HepG2 (cell line): ENCODE measurements at regions not wholly inside any gene's neighbourhood (a gene's known extent, or its start where the extent isn't known, plus 50 kb on each side); places are given as distances from the start of the nearest gene placed in this dataset.
A peak's percentile ranks its signal among the peaks of the same experiment; 100 is the strongest.

ENCODE experiments used
- CEBPG ChIP-seq: IDR thresholded peaks from 2 replicates; pipeline ENCODE4 v1.6.1; 2016
- MBNL3 ChIP-seq: fragments of 250-450 bp; sonication (Bioruptor Pico); conservative IDR thresholded peaks from 2 replicates; pipeline ENCODE4 v1.8.0; 2022; ENCODE audit warnings: mild to moderate bottlenecking, inconsistent platforms
- MEIS1 ChIP-seq: sonication (generic); formaldehyde crosslinking; IDR thresholded peaks from 2 replicates; pipeline ENCODE4 v1.9.0; 2021; ENCODE audit warnings: mild to moderate bottlenecking, missing genetic modification reagents, moderate library complexity, borderline replicate concordance
- SPEN ChIP-seq: sonication (generic); formaldehyde crosslinking; IDR thresholded peaks from 2 replicates; pipeline ENCODE4 v1.5.1; 2020; ENCODE audit warnings: low read depth, mild to moderate bottlenecking, missing genetic modification reagents
- ZNF10 ChIP-seq: sonication (generic); formaldehyde crosslinking; IDR thresholded peaks from 2 replicates; pipeline ENCODE4 v1.4.0; 2020; ENCODE audit warnings: mild to moderate bottlenecking, low read depth, missing genetic modification reagents, borderline replicate concordance
- ZNF550 ChIP-seq: sonication (generic); formaldehyde crosslinking; IDR thresholded peaks from 2 replicates; pipeline ENCODE4 v1.4.0; 2020; ENCODE audit warnings: mild to moderate bottlenecking, missing genetic modification reagents, borderline replicate concordance
- ZNF616 ChIP-seq: sonication (generic); formaldehyde crosslinking; IDR thresholded peaks from 2 replicates; pipeline ENCODE4 v1.5.0; 2020; ENCODE audit warnings: low read depth, mild to moderate bottlenecking, missing genetic modification reagents
- TF ChIP-seq, protein P1 (sequence below): IDR thresholded peaks from 2 replicates; pipeline ENCODE4 v1.6.1; 2012; ENCODE audit warnings: low read depth, low read length, improper control_type of control experiment
- TF ChIP-seq, protein P2 (sequence below): sonication (generic); formaldehyde crosslinking; IDR thresholded peaks from 2 replicates; pipeline ENCODE4 v1.4.0; 2020; ENCODE audit warnings: mild to moderate bottlenecking, missing genetic modification reagents, borderline replicate concordance
- TF ChIP-seq, protein P3 (sequence below): sonication (generic); formaldehyde crosslinking; IDR thresholded peaks from 2 replicates; pipeline ENCODE4 v1.8.0; 2022; ENCODE audit warnings: mild to moderate bottlenecking, missing genetic modification reagents, moderate library complexity
- TF ChIP-seq, protein P4 (sequence below): sonication (generic); formaldehyde crosslinking; IDR thresholded peaks from 2 replicates; pipeline ENCODE4 v1.4.0; 2020; ENCODE audit warnings: mild to moderate bottlenecking, missing genetic modification reagents

DNA sequence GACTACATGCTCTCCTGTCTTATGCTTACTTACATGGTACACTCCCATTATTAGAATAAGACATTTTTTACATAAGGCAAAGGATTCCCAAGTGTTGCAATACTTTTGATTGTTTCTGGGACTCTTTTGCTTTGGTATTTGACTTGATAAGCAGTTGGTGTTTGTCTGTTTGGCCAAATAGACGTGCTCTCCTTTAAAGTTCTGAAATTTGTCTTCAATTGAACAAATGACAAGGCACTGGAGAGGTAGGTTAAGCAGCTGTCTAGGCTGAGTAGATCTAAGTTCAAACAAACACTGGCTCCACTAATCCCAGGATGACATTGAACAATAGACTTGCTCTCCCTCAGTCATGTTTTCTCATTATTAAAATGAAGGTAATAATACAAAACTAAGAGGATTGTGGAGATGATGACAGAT, 430.5 kb downstream of the STK39 start (continued):
- TF ChIP-seq, protein P1, sequence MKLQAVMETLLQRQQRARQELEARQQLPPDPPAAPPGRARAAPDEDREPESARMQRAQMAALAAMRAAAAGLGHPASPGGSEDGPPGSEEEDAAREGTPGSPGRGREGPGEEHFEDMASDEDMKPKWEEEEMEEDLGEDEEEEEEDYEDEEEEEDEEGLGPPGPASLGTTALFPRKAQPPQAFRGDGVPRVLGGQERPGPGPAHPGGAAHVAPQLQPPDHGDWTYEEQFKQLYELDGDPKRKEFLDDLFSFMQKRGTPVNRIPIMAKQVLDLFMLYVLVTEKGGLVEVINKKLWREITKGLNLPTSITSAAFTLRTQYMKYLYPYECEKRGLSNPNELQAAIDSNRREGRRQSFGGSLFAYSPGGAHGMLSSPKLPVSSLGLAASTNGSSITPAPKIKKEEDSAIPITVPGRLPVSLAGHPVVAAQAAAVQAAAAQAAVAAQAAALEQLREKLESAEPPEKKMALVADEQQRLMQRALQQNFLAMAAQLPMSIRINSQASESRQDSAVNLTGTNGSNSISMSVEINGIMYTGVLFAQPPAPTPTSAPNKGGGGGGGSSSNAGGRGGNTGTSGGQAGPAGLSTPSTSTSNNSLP = no peak
- TF ChIP-seq SPEN (CRISPR knock-in tag) (no peak), ZNF550 (CRISPR knock-in tag) (no peak), ZNF616 (no peak), MEIS1 (peak; percentile 65; the same call in 1 of the 2 replicates), CEBPG (peak; percentile 93), MBNL3 (CRISPR knock-in tag) (no peak), ZNF10 (no peak)
- TF ChIP-seq, protein P2, sequence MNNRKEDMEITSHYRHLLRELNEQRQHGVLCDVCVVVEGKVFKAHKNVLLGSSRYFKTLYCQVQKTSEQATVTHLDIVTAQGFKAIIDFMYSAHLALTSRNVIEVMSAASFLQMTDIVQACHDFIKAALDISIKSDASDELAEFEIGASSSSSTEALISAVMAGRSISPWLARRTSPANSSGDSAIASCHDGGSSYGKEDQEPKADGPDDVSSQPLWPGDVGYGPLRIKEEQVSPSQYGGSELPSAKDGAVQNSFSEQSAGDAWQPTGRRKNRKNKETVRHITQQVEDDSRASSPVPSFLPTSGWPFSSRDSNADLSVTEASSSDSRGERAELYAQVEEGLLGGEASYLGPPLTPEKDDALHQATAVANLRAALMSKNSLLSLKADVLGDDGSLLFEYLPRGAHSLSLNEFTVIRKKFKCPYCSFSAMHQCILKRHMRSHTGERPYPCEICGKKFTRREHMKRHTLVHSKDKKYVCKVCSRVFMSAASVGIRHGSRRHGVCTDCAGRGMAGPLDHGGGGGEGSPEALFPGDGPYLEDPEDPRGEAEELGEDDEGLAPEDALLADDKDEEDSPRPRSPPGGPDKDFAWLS = no peak
- TF ChIP-seq, protein P3, sequence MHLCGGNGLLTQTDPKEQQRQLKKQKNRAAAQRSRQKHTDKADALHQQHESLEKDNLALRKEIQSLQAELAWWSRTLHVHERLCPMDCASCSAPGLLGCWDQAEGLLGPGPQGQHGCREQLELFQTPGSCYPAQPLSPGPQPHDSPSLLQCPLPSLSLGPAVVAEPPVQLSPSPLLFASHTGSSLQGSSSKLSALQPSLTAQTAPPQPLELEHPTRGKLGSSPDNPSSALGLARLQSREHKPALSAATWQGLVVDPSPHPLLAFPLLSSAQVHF (CRISPR knock-in tag) = no peak
- TF ChIP-seq, protein P4, sequence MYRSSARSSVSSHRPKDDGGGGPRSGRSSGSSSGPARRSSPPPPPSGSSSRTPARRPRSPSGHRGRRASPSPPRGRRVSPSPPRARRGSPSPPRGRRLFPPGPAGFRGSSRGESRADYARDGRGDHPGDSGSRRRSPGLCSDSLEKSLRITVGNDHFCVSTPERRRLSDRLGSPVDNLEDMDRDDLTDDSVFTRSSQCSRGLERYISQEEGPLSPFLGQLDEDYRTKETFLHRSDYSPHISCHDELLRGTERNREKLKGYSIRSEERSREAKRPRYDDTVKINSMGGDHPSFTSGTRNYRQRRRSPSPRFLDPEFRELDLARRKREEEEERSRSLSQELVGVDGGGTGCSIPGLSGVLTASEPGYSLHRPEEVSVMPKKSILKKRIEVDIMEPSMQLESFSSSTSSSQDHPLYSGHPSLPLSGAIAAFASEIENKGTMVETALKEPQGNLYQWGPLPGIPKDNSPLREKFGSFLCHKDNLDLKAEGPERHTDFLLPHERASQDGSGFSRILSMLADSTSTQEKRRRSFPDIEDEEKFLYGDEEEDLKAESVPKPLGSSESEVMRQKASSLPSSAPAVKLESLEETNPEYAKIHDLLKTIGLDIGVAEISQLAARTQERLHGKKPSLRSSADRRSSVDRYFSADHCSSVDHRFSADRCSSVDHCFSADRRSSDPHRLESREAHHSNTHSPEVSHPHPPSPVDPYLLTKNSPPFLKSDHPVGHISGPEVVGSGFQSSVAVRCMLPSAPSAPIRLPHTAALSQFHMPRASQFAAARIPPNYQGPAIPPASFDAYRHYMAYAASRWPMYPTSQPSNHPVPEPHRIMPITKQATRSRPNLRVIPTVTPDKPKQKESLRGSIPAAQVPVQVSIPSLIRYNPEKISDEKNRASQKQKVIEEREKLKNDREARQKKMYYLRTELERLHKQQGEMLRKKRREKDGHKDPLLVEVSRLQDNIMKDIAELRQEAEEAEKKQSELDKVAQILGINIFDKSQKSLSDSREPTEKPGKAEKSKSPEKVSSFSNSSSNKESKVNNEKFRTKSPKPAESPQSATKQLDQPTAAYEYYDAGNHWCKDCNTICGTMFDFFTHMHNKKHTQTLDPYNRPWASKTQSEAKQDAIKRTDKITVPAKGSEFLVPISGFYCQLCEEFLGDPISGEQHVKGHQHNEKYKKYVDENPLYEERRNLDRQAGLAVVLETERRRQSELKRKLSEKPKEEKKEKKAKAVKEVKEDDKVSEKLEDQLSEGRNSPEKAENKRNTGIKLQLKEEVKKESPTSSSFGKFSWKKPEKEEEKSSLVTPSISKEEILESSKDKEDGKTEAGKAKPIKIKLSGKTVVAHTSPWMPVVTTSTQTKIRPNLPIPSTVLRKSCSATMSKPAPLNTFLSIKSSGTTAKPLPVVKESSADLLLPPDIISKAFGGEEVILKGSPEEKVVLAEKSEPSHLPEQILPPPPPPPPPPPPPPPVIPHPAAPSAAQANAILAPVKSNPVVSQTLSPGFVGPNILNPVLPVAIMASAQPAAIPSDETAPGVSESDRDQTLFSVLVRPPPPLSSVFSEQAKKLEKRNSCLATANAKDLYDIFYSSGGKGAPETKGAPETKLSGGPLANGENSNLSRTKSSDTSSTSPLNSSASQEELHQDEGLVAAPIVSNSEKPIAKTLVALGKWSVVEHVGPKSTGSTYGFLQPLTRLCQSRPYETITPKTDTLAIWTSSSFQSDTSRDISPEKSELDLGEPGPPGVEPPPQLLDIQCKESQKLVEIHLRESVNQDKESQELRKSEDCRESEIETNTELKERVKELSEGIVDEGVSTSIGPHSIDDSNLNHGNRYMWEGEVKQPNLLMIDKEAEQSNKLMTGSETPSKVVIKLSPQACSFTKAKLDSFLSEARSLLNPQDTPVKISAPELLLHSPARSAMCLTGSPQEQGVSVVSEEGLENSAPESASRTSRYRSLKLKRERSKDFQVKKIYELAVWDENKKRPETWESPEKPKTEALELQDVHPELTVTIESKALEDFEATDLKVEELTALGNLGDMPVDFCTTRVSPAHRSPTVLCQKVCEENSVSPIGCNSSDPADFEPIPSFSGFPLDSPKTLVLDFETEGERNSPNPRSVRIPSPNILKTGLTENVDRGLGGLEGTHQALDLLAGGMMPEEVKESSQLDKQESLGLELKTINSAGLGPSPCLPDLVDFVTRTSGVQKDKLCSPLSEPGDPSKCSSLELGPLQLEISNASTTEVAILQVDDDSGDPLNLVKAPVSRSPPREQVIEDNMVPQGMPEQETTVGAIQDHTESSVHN (CRISPR knock-in tag) = no peak
